SK-N-MC (cell line): ENCODE measurements at regions not wholly inside any gene's neighbourhood (a gene's known extent, or its start where the extent isn't known, plus 50 kb on each side); places are given as distances from the start of the nearest gene placed in this dataset.

Experiments
- EZH2 ChIP-seq: fragments of 200-600 bp; sonication (generic); IDR thresholded peaks from one replicate; pipeline ENCODE4 v1.6.1; 2017; ENCODE audit warnings: antibody characterized with exemption
- POLR2AphosphoS5 ChIP-seq: IDR thresholded peaks from 2 replicates; pipeline ENCODE4 v1.6.1; 2012; ENCODE audit warnings: mild to moderate bottlenecking, low read depth, low read length, borderline replicate concordance

- TF ChIP-seq POLR2AphosphoS5, result no peak
- TF ChIP-seq EZH2, result no peak
Observed at GRCh38 chr20:17059465-17059864, 167.4 kb upstream of the PCSK2 start.
